Thyroid gland (tissue), 4 donors: ENCODE measurements at regions not wholly inside any gene's neighbourhood (a gene's known extent, or its start where the extent isn't known, plus 50 kb on each side); places are given as distances from the start of the nearest gene placed in this dataset.

ENCODE experiments used
- DNase-seq, 2 donors: peaks; one replicate each; pipeline ENCODE4 v3.0.0-alpha.2; 2019
- H3K27ac ChIP-seq, 3 donors: fragments of 200-600 bp; sonication (generic); 1 replicate in 2 of 3; 2 replicates in 1 of 3; pipeline ENCODE4 v1.5.1; 2016 to 2019; ENCODE audit warnings: mild to moderate bottlenecking in 1 of 3, moderate library complexity in 1 of 3
- H3K27me3 ChIP-seq: fragments of 200-600 bp; sonication (generic); one replicate; pipeline ENCODE4 v1.5.1; 2019
- H3K36me3 ChIP-seq, 2 donors: fragments of 200-600 bp; sonication (generic); one replicate each; pipeline ENCODE4 v1.5.1; 2016 to 2019
- H3K4me1 ChIP-seq, 2 donors: fragments of 200-600 bp; sonication (generic); one replicate each; pipeline ENCODE4 v1.5.1; 2017 to 2019
- H3K4me3 ChIP-seq, 3 donors: fragments of 200-600 bp; sonication (generic); replicated peaks in 1 of 3; 1 replicate in 2 of 3; 2 replicates in 1 of 3; pipeline ENCODE4 v1.5.1; 2016; ENCODE audit warnings: mild to moderate bottlenecking in 1 of 3
- H3K9me3 ChIP-seq: fragments of 200-600 bp; sonication (generic); one replicate; pipeline ENCODE4 v1.5.1; 2017
- CTCF ChIP-seq, 6 experiments: fragments of 200-600 bp in 3 of 6; fragments of 450-650 bp in 3 of 6; sonication (generic) in 3 of 6; IDR thresholded peaks; one replicate each; pipeline ENCODE4 v1.5.1; 2016 to 2019; ENCODE audit warnings: antibody characterized with exemption in 6 of 6, mild to moderate bottlenecking in 2 of 6, inconsistent platforms in 1 of 6, moderate library complexity in 1 of 6
- POLR2A ChIP-seq, 2 donors: fragments of 450-650 bp; IDR thresholded peaks; one replicate each; pipeline ENCODE4 v1.6.1; 2017; ENCODE audit warnings: antibody characterized with exemption in 2 of 2, mild to moderate bottlenecking in 2 of 2, moderate library complexity in 1 of 2
- WGBS, 2 donors: methylation state at CpG; one replicate each; pipeline ENCODE4 v1.1.5; 2017; 5-methylcytosine and 5-hydroxymethylcytosine counted together
- intact Hi-C: fragments of 100-400 bp; cut with DNase I; formaldehyde crosslinking; loops from one replicate; pipeline ENCODE4 v1.15.1; 2023

- no peaks in the 10 kb centered on the region for H3K27me3 ChIP-seq
- no peaks in the 10 kb centered on the region for H3K9me3 ChIP-seq
- no peak overlapping the region for H3K27ac ChIP-seq
- H3K4me3 ChIP-seq, result no peak overlapping the region
- TF ChIP-seq CTCF (IDR thresholded peaks at IDR 0.05), result no peak
- TF ChIP-seq POLR2A (IDR thresholded peaks at IDR 0.05), result no peak
- DNase-seq, result no peak
- intact Hi-C loops, result no loop called here
- no peaks in the 10 kb centered on the region for H3K4me1 ChIP-seq
- 87 to 89% methylated on average over 14 of the region's 20 CpGs for WGBS, 2 donors
- no peaks in the 10 kb centered on the region for H3K36me3 ChIP-seq
These were observed 648.9 kb upstream of the VRK2 start for GRCh38 chr2:57397550-57398360.

DNA sequence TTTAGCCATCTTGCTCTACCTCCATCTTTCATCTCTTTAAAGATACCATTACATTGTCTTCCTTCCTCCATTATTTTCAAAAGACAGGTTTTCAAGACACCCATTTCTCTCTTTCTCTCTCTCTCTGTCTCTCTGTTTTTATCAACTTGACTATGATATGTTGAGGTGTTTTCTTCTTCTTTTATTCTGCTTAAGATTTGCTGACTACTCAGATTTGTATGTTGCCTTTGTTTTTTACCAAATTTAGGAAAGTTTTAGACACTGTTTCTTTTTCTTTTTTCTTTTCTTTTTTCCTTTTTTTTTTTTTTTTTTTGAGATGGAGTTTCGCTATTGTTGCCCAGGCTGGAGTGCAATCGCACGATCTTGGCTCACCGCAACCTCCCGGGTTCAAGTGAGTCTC is 647.5 kb upstream of the VRK2 start:
- 93 to 96% methylated on average over 5 of the region's 5 CpGs for WGBS, 2 donors
- intact Hi-C loops, result no loop called here
- Histone ChIP-seq H3K27me3 (no peaks in the 10 kb centered on the region), H3K9me3 (no peaks in the 10 kb centered on the region), H3K4me3 (no peak overlapping the region), H3K27ac (no peak overlapping the region), H3K4me1 (no peaks in the 10 kb centered on the region), H3K36me3 (no peaks in the 10 kb centered on the region)
- no peak for TF ChIP-seq POLR2A (IDR thresholded peaks at IDR 0.05)
- no peak for TF ChIP-seq CTCF (IDR thresholded peaks at IDR 0.05)
- no peak for DNase-seq

DNA sequence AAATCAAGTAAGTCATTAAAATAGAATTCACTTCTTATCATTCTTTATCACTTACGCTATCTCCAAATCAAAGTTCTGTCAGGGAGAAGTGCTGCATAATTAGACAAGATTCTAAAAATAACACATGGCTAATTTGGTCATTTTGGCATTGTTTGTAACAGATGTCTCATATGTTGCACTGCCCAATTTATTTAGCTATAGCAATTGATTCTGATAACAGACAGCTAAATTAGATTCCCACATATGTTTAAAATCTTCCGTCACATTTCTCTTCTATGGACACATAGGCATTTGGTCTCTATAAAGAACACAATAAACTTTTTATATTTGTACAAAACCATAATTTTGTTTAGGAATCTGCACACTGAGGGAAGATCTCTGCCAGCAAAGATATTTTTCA is 644.5 kb upstream of the VRK2 start:
- Histone ChIP-seq H3K36me3 (no peaks in the 10 kb centered on the region), H3K4me1 (no peaks in the 10 kb centered on the region), H3K27me3 (no peaks in the 10 kb centered on the region), H3K27ac (no peak overlapping the region), H3K9me3 (no peaks in the 10 kb centered on the region), H3K4me3 (no peak overlapping the region)
- TF ChIP-seq POLR2A (IDR thresholded peaks at IDR 0.05) (no peak), CTCF (IDR thresholded peaks at IDR 0.05) (no peak)
- no peak for DNase-seq
- 84 to 86% methylated on average over 2 of the region's 2 CpGs for WGBS, 2 donors
- intact Hi-C loops, result no loop called here

- Histone ChIP-seq H3K27ac (no peak overlapping the region), H3K27me3 (no peaks in the 10 kb centered on the region), H3K9me3 (no peaks in the 10 kb centered on the region), H3K36me3 (no peaks in the 10 kb centered on the region), H3K4me1 (no peaks in the 10 kb centered on the region), H3K4me3 (no peak overlapping the region)
- TF ChIP-seq POLR2A (IDR thresholded peaks at IDR 0.05), result no peak
- TF ChIP-seq CTCF (IDR thresholded peaks at IDR 0.05), result no peak
- 67 to 71% methylated on average over 1 of the region's 1 CpG for WGBS, 2 donors
- no peak for DNase-seq
- intact Hi-C loops, result no loop called here
These were observed 643.9 kb upstream of the VRK2 start for GRCh38 chr2:57402755-57403154.

- WGBS, 2 donors, result 30 to 33% methylated on average over 1 of the region's 1 CpG
- no peaks in the 10 kb centered on the region for H3K9me3 ChIP-seq
- no peak for TF ChIP-seq CTCF (IDR thresholded peaks at IDR 0.05)
- no peak for TF ChIP-seq POLR2A (IDR thresholded peaks at IDR 0.05)
- H3K4me1 ChIP-seq, result no peaks in the 10 kb centered on the region
- H3K4me3 ChIP-seq, result no peak overlapping the region
- intact Hi-C loops, result no loop called here
- no peaks in the 10 kb centered on the region for H3K27me3 ChIP-seq
- DNase-seq, result no peak
- no peak overlapping the region for H3K27ac ChIP-seq
- no peaks in the 10 kb centered on the region for H3K36me3 ChIP-seq
These were observed 638.8 kb upstream of the VRK2 start for GRCh38 chr2:57407772-57408201.
